ENCODE measurements at regions not wholly inside any gene's neighbourhood (a gene's known extent, or its start where the extent isn't known, plus 50 kb on each side); places are given as distances from the start of the nearest gene placed in this dataset.

GRCh38 chr15:59940456-59940855 lies 63.7 kb upstream of the FOXB1 start:
- H3K9ac ChIP-seq (ENCODE audit: low read depth, low read length, poor library complexity): no peak overlapping the region
- H3K4me1 ChIP-seq (ENCODE audit: control insufficient read depth in 2 of 2, insufficient read depth in 1 of 2, low read depth in 1 of 2, low read length in 2 of 2): peaks cover 13 to 14% of the 10 kb centered on the region in 2 donors
- H3K18ac ChIP-seq (ENCODE audit: low read length): no peak overlapping the region
- H2BK5ac ChIP-seq (ENCODE audit: low read length): no peak overlapping the region
- no peak overlapping the region for H2AK5ac ChIP-seq (ENCODE audit: low read depth, low read length)
- no peak overlapping the region for H3K23ac ChIP-seq (ENCODE audit: low read depth, low read length, poor library complexity)
- no CpG with 5 or more reads among the region's 6 CpGs for WGBS, 2 donors (ENCODE audit: extremely low coverage in 2 of 2, insufficient read length in 2 of 2, insufficient replicate concordance in 1 of 2)
- H2BK120ac ChIP-seq (ENCODE audit: low read depth, low read length): no peak overlapping the region
- H3K36me3 ChIP-seq (replicated peaks in 1 of 2; ENCODE audit: control insufficient read depth in 2 of 2, insufficient read depth in 2 of 2, low read length in 2 of 2): no peaks in the 10 kb centered on the region
- peaks cover 0 to 2% (median 0%) of the 10 kb centered on the region in 3 experiments for H3K27me3 ChIP-seq (ENCODE audit: control insufficient read depth in 3 of 3, insufficient read depth in 3 of 3, low read depth in 1 of 3, low read length in 3 of 3)
- no peak overlapping the region for H3K4me2 ChIP-seq (ENCODE audit: insufficient read depth, low read length, poor library complexity, severe bottlenecking)
- peak overlapping the region; percentile 7 for H3K27ac ChIP-seq (replicated peaks; ENCODE audit: low read length)
- no peak overlapping the region for H4K8ac ChIP-seq (ENCODE audit: low read depth, low read length)
- H4K91ac ChIP-seq (ENCODE audit: low read depth, low read length, poor library complexity): no peak overlapping the region
- no peak overlapping the region for H3K4me3 ChIP-seq (ENCODE audit: low read length in 2 of 2)
- no peak overlapping the region for H2BK12ac ChIP-seq (ENCODE audit: low read length)
- DNase-seq (ENCODE audit: low spot score): no peak
- H3K14ac ChIP-seq (ENCODE audit: low read length): no peak overlapping the region
- no peak overlapping the region for H3K4ac ChIP-seq (ENCODE audit: low read length)
- no peaks in the 10 kb centered on the region for H3K9me3 ChIP-seq (replicated peaks in 1 of 2; ENCODE audit: control insufficient read depth in 2 of 2, insufficient read depth in 1 of 2, low read depth in 1 of 2, low read length in 2 of 2)
- H3K79me1 ChIP-seq (ENCODE audit: low read depth, low read length): no peaks in the 10 kb centered on the region
- H2AFZ ChIP-seq (ENCODE audit: low read length): no peak overlapping the region
- H2BK15ac ChIP-seq (ENCODE audit: low read length): no peak overlapping the region

GRCh38 chr15:59936741-59937140 lies 67.4 kb upstream of the FOXB1 start:
- whole genome bisulfite sequencing, 2 donors (ENCODE audit: extremely low coverage in 2 of 2, insufficient read length in 2 of 2, insufficient replicate concordance in 1 of 2): no CpG with 5 or more reads among the region's 8 CpGs
- no peak for DNase-seq (ENCODE audit: low spot score)
- H4K91ac ChIP-seq (ENCODE audit: low read depth, low read length, poor library complexity): no peak overlapping the region
- H3K23ac ChIP-seq (ENCODE audit: low read depth, low read length, poor library complexity): no peak overlapping the region
- no peak overlapping the region for H2AFZ ChIP-seq (ENCODE audit: low read length)
- H3K4ac ChIP-seq (ENCODE audit: low read length): no peak overlapping the region
- H3K4me2 ChIP-seq (ENCODE audit: insufficient read depth, low read length, poor library complexity, severe bottlenecking): no peak overlapping the region
- H3K79me1 ChIP-seq (ENCODE audit: low read depth, low read length): no peaks in the 10 kb centered on the region
- H3K9ac ChIP-seq (ENCODE audit: low read depth, low read length, poor library complexity): no peak overlapping the region
- H2BK5ac ChIP-seq (ENCODE audit: low read length): no peak overlapping the region
- no peak overlapping the region for H2BK12ac ChIP-seq (ENCODE audit: low read length)
- H2BK15ac ChIP-seq (ENCODE audit: low read length): no peak overlapping the region
- H3K14ac ChIP-seq (ENCODE audit: low read length): no peak overlapping the region
- H3K36me3 ChIP-seq (replicated peaks in 1 of 2; ENCODE audit: control insufficient read depth in 2 of 2, insufficient read depth in 2 of 2, low read length in 2 of 2): no peaks in the 10 kb centered on the region
- no peak overlapping the region for H3K27ac ChIP-seq (replicated peaks; ENCODE audit: low read length)
- no peak overlapping the region for H3K18ac ChIP-seq (ENCODE audit: low read length)
- no peaks in the 10 kb centered on the region for H3K9me3 ChIP-seq (replicated peaks in 1 of 2; ENCODE audit: control insufficient read depth in 2 of 2, insufficient read depth in 1 of 2, low read depth in 1 of 2, low read length in 2 of 2)
- no peak overlapping the region for H4K8ac ChIP-seq (ENCODE audit: low read depth, low read length)
- H3K4me1 ChIP-seq (ENCODE audit: control insufficient read depth in 2 of 2, insufficient read depth in 1 of 2, low read depth in 1 of 2, low read length in 2 of 2): peaks cover 10 to 11% of the 10 kb centered on the region in 2 donors
- H3K27me3 ChIP-seq (ENCODE audit: control insufficient read depth in 3 of 3, insufficient read depth in 3 of 3, low read depth in 1 of 3, low read length in 3 of 3): peaks cover 0 to 2% (median 0%) of the 10 kb centered on the region in 3 experiments
- H3K4me3 ChIP-seq (ENCODE audit: low read length in 2 of 2): no peak overlapping the region
- no peak overlapping the region for H2BK120ac ChIP-seq (ENCODE audit: low read depth, low read length)
- H2AK5ac ChIP-seq (ENCODE audit: low read depth, low read length): no peak overlapping the region

- Histone ChIP-seq H3K79me1 (ENCODE audit: low read depth, low read length) (no peaks in the 10 kb centered on the region), H2BK120ac (ENCODE audit: low read depth, low read length) (no peak overlapping the region), H3K14ac (ENCODE audit: low read length) (no peak overlapping the region), H2AFZ (ENCODE audit: low read length) (no peak overlapping the region), H3K4me1 (ENCODE audit: control insufficient read depth in 2 of 2, insufficient read depth in 1 of 2, low read depth in 1 of 2, low read length in 2 of 2) (peaks cover 2 to 4% of the 10 kb centered on the region in 2 donors), H3K4me2 (ENCODE audit: insufficient read depth, low read length, poor library complexity, severe bottlenecking) (no peak overlapping the region), H3K9me3 (replicated peaks in 1 of 2; ENCODE audit: control insufficient read depth in 2 of 2, insufficient read depth in 1 of 2, low read depth in 1 of 2, low read length in 2 of 2) (no peaks in the 10 kb centered on the region), H3K27me3 (ENCODE audit: control insufficient read depth in 3 of 3, insufficient read depth in 3 of 3, low read depth in 1 of 3, low read length in 3 of 3) (peaks cover 0 to 2% (median 0%) of the 10 kb centered on the region in 3 experiments), H2BK15ac (ENCODE audit: low read length) (no peak overlapping the region), H3K4ac (ENCODE audit: low read length) (no peak overlapping the region), H3K36me3 (replicated peaks in 1 of 2; ENCODE audit: control insufficient read depth in 2 of 2, insufficient read depth in 2 of 2, low read length in 2 of 2) (no peaks in the 10 kb centered on the region), H2BK12ac (ENCODE audit: low read length) (no peak overlapping the region), H3K27ac (replicated peaks; ENCODE audit: low read length) (no peak overlapping the region), H2BK5ac (ENCODE audit: low read length) (no peak overlapping the region), H4K91ac (ENCODE audit: low read depth, low read length, poor library complexity) (no peak overlapping the region), H3K18ac (ENCODE audit: low read length) (no peak overlapping the region), H2AK5ac (ENCODE audit: low read depth, low read length) (no peak overlapping the region), H4K8ac (ENCODE audit: low read depth, low read length) (no peak overlapping the region), H3K23ac (ENCODE audit: low read depth, low read length, poor library complexity) (no peak overlapping the region), H3K9ac (ENCODE audit: low read depth, low read length, poor library complexity) (no peak overlapping the region), H3K4me3 (ENCODE audit: low read length in 2 of 2) (no peak overlapping the region)
- DNase-seq (ENCODE audit: low spot score): no peak
- WGBS, 2 donors (ENCODE audit: extremely low coverage in 2 of 2, insufficient read length in 2 of 2, insufficient replicate concordance in 1 of 2): no CpG with 5 or more reads among the region's 4 CpGs
Observed at GRCh38 chr15:59933607-59934006, 70.5 kb upstream of the FOXB1 start.

- no peak overlapping the region for H2BK15ac ChIP-seq (ENCODE audit: low read length)
- no peaks in the 10 kb centered on the region for H3K9me3 ChIP-seq (replicated peaks in 1 of 2; ENCODE audit: control insufficient read depth in 2 of 2, insufficient read depth in 1 of 2, low read depth in 1 of 2, low read length in 2 of 2)
- no peak overlapping the region for H3K4me3 ChIP-seq (ENCODE audit: low read length in 2 of 2)
- no peak overlapping the region for H2AK5ac ChIP-seq (ENCODE audit: low read depth, low read length)
- H3K14ac ChIP-seq (ENCODE audit: low read length): no peak overlapping the region
- 100% methylated on average over 1 of the region's 7 CpGs; no CpG with 5 or more reads in 1 of the 2 donors for WGBS, 2 donors (ENCODE audit: extremely low coverage in 2 of 2, insufficient read length in 2 of 2, insufficient replicate concordance in 1 of 2)
- no peak overlapping the region for H2BK120ac ChIP-seq (ENCODE audit: low read depth, low read length)
- H3K27ac ChIP-seq (replicated peaks; ENCODE audit: low read length): no peak overlapping the region
- H2BK5ac ChIP-seq (ENCODE audit: low read length): no peak overlapping the region
- no peak overlapping the region for H3K18ac ChIP-seq (ENCODE audit: low read length)
- no peak overlapping the region for H4K91ac ChIP-seq (ENCODE audit: low read depth, low read length, poor library complexity)
- H2AFZ ChIP-seq (ENCODE audit: low read length): no peak overlapping the region
- H3K4me1 ChIP-seq (ENCODE audit: control insufficient read depth in 2 of 2, insufficient read depth in 1 of 2, low read depth in 1 of 2, low read length in 2 of 2): peaks cover 2 to 4% of the 10 kb centered on the region in 2 donors
- H2BK12ac ChIP-seq (ENCODE audit: low read length): no peak overlapping the region
- no peaks in the 10 kb centered on the region for H3K79me1 ChIP-seq (ENCODE audit: low read depth, low read length)
- no peaks in the 10 kb centered on the region for H3K36me3 ChIP-seq (replicated peaks in 1 of 2; ENCODE audit: control insufficient read depth in 2 of 2, insufficient read depth in 2 of 2, low read length in 2 of 2)
- no peak overlapping the region for H3K4ac ChIP-seq (ENCODE audit: low read length)
- H3K9ac ChIP-seq (ENCODE audit: low read depth, low read length, poor library complexity): no peak overlapping the region
- no peak overlapping the region for H4K8ac ChIP-seq (ENCODE audit: low read depth, low read length)
- H3K4me2 ChIP-seq (ENCODE audit: insufficient read depth, low read length, poor library complexity, severe bottlenecking): no peak overlapping the region
- no peak for DNase-seq (ENCODE audit: low spot score)
- peaks cover 0 to 2% (median 0%) of the 10 kb centered on the region in 3 experiments for H3K27me3 ChIP-seq (ENCODE audit: control insufficient read depth in 3 of 3, insufficient read depth in 3 of 3, low read depth in 1 of 3, low read length in 3 of 3)
- no peak overlapping the region for H3K23ac ChIP-seq (ENCODE audit: low read depth, low read length, poor library complexity)
Observed at GRCh38 chr15:59931646-59932261, 72.4 kb upstream of the FOXB1 start.

All from neuronal stem cell (in vitro differentiated cells).